ENCODE measurements at regions not wholly inside any gene's neighbourhood (a gene's known extent, or its start where the extent isn't known, plus 50 kb on each side); places are given as distances from the start of the nearest gene placed in this dataset.

- peak in 1 of 5 experiments; percentile 10 for TF ChIP-seq CTCF (IDR thresholded peaks at IDR 0.05)
- TF ChIP-seq EP300 (IDR thresholded peaks at IDR 0.05; ENCODE audit: low read depth) = no peak
- no peak for TF ChIP-seq POLR2A (IDR thresholded peaks at IDR 0.05)
- TF ChIP-seq POLR2AphosphoS5 (IDR thresholded peaks at IDR 0.05) = no peak
Observed at GRCh38 chr2:58553937-58554336, 312.8 kb upstream of the FANCL start.

All from transverse colon (tissue), 4 donors.